Activated CD4-positive, alpha-beta T cell treated with anti-CD3 and anti-CD28 coated beads for 48 hours (primary cell): ENCODE measurements at regions not wholly inside any gene's neighbourhood (a gene's known extent, or its start where the extent isn't known, plus 50 kb on each side); places are given as distances from the start of the nearest gene placed in this dataset.

Source experiments
- DNase-seq: peaks from one replicate; pipeline ENCODE4 v3.0.0-alpha.2; 2020

GRCh38 chr2:64770781-64771334, 117.1 kb upstream of the SERTAD2 start:
- DNase-seq, result no peak

DNA sequence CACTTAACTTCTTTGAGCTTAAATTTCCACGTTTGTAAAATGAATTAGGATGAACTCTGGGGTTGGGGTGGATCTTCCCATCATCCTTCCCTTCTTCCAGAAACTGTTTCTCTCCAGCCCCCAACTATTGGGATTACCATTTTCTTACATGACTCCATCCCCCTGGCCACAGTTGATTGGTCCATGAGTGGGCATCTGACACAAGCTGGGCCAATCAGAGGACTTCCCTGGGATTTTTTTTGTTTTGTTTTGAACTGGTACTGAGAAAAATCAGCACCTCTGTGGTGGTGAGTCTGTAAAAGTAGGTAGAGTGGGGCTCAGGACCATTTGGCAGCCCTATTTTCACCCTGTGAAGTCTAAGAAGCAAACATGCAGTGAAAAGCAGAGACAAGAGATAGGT, 118.0 kb upstream of the SERTAD2 start:
- no peak for DNase-seq

GRCh38 chr2:64773461-64774118, 119.9 kb upstream of the SERTAD2 start:
- no peak for DNase-seq

DNA sequence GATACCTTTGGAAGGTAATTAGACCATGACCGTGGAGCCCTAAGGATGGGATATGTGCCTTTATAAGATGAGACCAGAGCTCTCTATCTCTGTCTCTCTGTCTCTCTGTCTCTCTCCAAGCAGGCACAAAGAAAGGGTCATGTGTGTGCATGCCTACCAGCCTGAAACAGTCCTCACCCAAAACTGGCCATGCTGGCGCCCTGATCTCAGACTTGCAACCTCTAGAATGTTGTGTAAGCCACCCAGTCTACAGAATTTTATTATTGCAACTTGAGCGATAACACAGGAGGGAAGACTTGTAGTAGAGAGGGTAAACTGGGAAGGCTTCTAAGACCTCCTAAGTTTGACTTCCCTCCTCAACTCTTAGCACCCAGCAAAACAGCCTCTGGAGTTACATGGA, 124.1 kb upstream of the SERTAD2 start:
- DNase-seq, result no peak

GRCh38 chr2:64779117-64779690, 125.5 kb upstream of the SERTAD2 start:
- no peak for DNase-seq

- no peak for DNase-seq
Observed at GRCh38 chr2:64780041-64780440, 126.3 kb upstream of the SERTAD2 start.

- no peak for DNase-seq
Observed at GRCh38 chr2:64781711-64782390, 128.1 kb upstream of the SERTAD2 start.

- no peak for DNase-seq
Observed at GRCh38 chr2:64784168-64785061, 130.7 kb upstream of the SERTAD2 start.

DNA sequence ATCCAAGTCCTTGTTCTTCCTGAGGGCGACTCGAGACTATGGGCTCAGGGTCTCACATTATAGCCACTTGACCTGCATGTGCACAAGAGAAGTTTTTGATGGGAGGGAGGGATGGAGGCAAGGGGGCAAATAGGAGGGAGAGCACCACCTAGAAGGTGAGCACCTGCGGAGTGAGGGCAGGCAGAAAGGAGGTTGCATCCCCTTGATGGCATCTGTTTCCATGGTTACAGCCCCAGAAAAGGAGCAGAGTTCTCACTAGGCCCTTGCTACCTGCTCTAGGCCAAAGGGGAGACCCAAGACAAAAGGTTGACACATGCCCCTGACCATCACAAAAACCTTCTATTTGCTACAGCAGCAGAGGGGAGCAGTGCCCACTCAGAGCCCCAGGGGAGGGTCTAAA, 131.5 kb upstream of the SERTAD2 start:
- DNase-seq, result no peak

GRCh38 chr2:64786343-64787018, 132.8 kb upstream of the SERTAD2 start:
- no peak for DNase-seq

- DNase-seq, result no peak
Observed at GRCh38 chr2:64787019-64787365, 133.3 kb upstream of the SERTAD2 start.

- DNase-seq, result no peak
Observed at GRCh38 chr2:64787698-64788097, 134.0 kb upstream of the SERTAD2 start.

- DNase-seq, result no peak
Observed at GRCh38 chr2:64789466-64790320, 136.0 kb upstream of the SERTAD2 start.

GRCh38 chr2:64792300-64792699, 138.6 kb upstream of the SERTAD2 start:
- DNase-seq, result no peak

GRCh38 chr2:64792995-64793639, 139.4 kb upstream of the SERTAD2 start:
- DNase-seq, result no peak

GRCh38 chr2:64793701-64794100, 140.0 kb upstream of the SERTAD2 start:
- DNase-seq, result no peak

DNA sequence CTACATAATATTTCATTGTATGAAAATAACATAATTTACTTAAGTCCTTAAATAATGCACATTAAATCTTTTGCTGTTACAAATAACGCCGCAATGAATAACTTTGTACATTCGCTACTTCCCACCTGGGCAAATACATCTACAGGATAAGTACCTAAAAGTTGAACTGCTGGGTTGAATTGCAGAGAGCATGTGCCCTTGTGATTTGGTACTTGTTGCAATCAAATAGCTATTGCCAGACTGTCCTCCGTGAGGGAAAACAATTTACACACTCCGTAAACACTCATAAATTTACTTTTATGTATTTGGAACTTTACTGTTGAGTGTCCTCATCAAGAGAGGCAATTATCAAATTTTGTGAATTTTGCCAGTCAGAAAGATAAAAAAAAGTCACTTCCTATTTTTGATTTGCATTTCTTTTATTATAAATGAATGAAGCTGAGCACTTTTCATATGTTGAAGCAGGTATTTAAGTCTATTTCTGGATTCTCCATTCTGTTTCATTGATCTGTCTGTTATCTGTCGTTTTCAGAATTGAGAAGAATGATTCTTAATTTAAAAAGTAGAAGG, 140.8 kb upstream of the SERTAD2 start:
- no peak for DNase-seq

- DNase-seq, result no peak
Observed at GRCh38 chr2:64795024-64795592, 141.4 kb upstream of the SERTAD2 start.

DNA sequence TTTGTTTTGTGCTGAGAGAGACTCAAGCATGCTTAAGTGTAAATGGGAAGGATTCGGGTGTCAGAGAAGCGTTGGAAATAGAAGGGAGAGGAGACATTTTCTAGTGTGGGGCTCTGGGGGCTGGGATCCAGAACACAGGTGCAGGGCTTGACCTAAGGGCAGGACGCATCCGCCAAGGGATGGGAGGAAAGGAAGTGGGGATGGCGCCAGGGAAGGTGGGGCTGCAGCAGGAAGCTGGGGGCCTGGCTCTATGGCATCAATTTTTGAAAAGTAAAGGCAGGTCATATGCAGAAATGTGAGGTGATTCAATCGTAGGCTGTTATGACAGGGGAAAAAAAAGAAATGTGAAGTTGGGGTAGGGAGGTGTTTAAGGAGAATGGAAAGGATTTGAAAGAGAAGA, 143.2 kb upstream of the SERTAD2 start:
- no peak for DNase-seq

DNA sequence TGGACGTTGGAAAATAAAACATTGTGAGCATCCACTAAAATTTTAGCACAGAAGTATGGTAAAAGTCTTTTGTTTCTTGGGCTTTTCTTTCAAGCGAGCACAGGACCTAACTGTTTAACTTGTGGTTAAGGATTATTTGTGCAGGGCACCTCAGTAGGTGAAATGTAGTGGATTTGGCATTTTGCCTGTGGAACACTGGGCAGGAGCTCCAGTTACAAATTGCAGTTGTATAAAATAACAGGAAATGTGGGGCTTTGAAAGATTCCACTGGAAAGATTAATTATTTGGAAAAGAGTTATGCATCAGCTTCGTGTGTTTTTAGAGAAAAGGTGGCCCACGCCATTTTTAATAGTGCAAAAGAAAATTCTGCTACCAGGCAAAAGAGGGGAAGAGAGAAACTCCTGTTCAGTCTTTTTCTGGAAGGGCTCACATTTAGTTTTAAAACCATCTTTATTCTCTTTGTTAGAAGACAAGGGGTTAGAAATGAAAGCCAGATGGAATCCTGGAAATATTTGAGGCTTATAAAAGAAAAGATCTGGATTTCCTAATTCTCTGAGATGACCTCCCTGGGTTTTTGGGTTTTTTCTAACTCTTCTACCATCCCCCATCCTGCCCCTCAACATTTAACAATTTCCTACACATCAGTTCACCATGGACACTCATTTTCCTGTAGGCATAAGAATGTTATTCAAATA, 144.3 kb upstream of the SERTAD2 start:
- DNase-seq, result no peak
